ENCODE measurements at regions not wholly inside any gene's neighbourhood (a gene's known extent, or its start where the extent isn't known, plus 50 kb on each side); places are given as distances from the start of the nearest gene placed in this dataset.

- TF ChIP-seq PAX5 (IDR thresholded peaks at IDR 0.05; ENCODE audit: insufficient read depth, low read length, severe bottlenecking), result no peak
- TF ChIP-seq POLR2A (IDR thresholded peaks at IDR 0.05; ENCODE audit: low read depth, low read length), result no peak
- TF ChIP-seq POLR2AphosphoS5 (IDR thresholded peaks at IDR 0.05; ENCODE audit: low read depth, low read length), result no peak
- TF ChIP-seq TAF1 (IDR thresholded peaks at IDR 0.05; ENCODE audit: low read depth, low read length), result no peak
- no peak for TF ChIP-seq SPI1 (IDR thresholded peaks at IDR 0.05; ENCODE audit: low read depth, low read length)
- TF ChIP-seq POU2F2 (IDR thresholded peaks at IDR 0.05; ENCODE audit: low read depth, low read length), result no peak
These were observed 411.0 kb upstream of the NEGR1 start for GRCh38 chr1:72693376-72693775.
